Esophagus muscularis mucosa (tissue), 4 donors: ENCODE measurements at regions not wholly inside any gene's neighbourhood (a gene's known extent, or its start where the extent isn't known, plus 50 kb on each side); places are given as distances from the start of the nearest gene placed in this dataset.

Source experiments
- DNase-seq: peaks from one replicate; pipeline ENCODE4 v3.0.0-alpha.2; 2017; ENCODE audit errors: extremely low spot score
- H3K27ac ChIP-seq, 4 donors: fragments of 200-600 bp; sonication (generic); replicated peaks in 1 of 4; 1 replicate in 3 of 4; 2 replicates in 1 of 4; pipeline ENCODE4 v1.5.1; 2016 to 2019; ENCODE audit warnings: mild to moderate bottlenecking in 1 of 4
- H3K27me3 ChIP-seq, 4 donors: fragments of 200-600 bp; sonication (generic); one replicate each; pipeline versions ENCODE4 v1.5.1 to v1.6.0; 2016 to 2019
- H3K36me3 ChIP-seq, 4 donors: fragments of 200-600 bp; sonication (generic); one replicate each; pipeline ENCODE4 v1.5.1; 2016 to 2019
- H3K4me1 ChIP-seq, 4 donors: fragments of 200-600 bp; sonication (generic); one replicate each; pipeline ENCODE4 v1.5.1; 2016 to 2019
- H3K4me3 ChIP-seq, 4 donors: fragments of 200-600 bp; sonication (generic); 1 replicate in 2 of 4; 2 replicates in 2 of 4; pipeline ENCODE4 v1.5.1; 2016 to 2019; ENCODE audit warnings: mild to moderate bottlenecking in 4 of 4, moderate library complexity in 1 of 4
- H3K9me3 ChIP-seq, 4 donors: fragments of 200-600 bp; sonication (generic); 1 replicate in 3 of 4; 2 replicates in 1 of 4; pipeline ENCODE4 v1.5.1; 2016 to 2019
- EP300 ChIP-seq: sonication (generic); formaldehyde crosslinking; IDR thresholded peaks from one replicate; pipeline ENCODE4 v1.6.1; 2017; ENCODE audit warnings: antibody characterized with exemption
- POLR2A ChIP-seq: fragments of 450-650 bp; IDR thresholded peaks from one replicate; pipeline ENCODE4 v1.6.1; 2017; ENCODE audit warnings: antibody characterized with exemption, moderate library complexity, mild to moderate bottlenecking, low read depth
- POLR2AphosphoS5 ChIP-seq, 2 donors: sonication (generic); formaldehyde crosslinking; IDR thresholded peaks; one replicate each; pipeline ENCODE4 v1.6.1; 2017; ENCODE audit warnings: antibody characterized with exemption in 2 of 2
- WGBS: methylation state at CpG from one replicate; pipeline ENCODE4 v1.1.5; 2018; 5-methylcytosine and 5-hydroxymethylcytosine counted together
- intact Hi-C: fragments of 100-400 bp; cut with DNase I; formaldehyde crosslinking; loops from one replicate; pipeline ENCODE4 v1.15.1; 2023
- TF ChIP-seq, protein P1 (sequence below), 3 experiments: fragments of 200-600 bp in 2 of 3; fragments of 450-650 bp in 1 of 3; sonication (generic) in 2 of 3; IDR thresholded peaks; one replicate each; pipeline ENCODE4 v1.5.1; 2017 to 2019; ENCODE audit warnings: antibody characterized with exemption in 3 of 3, mild to moderate bottlenecking in 2 of 3, moderate library complexity in 1 of 3

DNA sequence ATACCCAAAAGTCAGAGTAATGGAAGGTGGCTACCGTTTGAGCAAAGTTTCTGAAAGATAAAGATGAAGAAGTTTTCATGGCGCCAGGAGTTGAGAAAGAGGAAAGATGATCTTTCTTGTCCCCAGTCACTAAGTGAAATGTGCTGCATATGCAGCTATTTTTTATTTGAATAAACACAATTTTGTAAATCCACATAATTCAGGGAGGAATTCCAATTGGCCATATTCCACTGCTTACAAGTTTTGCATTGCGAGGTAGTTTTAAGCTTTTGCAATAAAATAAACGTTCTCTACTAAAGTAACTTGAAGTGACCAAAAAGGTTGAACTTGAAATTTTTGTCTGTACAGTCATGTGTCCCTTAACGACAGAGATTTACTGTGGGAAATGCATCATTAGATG is 139.3 kb upstream of the VCX2 start:
- Histone ChIP-seq H3K4me3 (no peak overlapping the region), H3K36me3 (no peaks in the 10 kb centered on the region), H3K4me1 (no peaks in the 10 kb centered on the region), H3K9me3 (no peaks in the 10 kb centered on the region), H3K27ac (no peak overlapping the region), H3K27me3 (no peaks in the 10 kb centered on the region)
- DNase-seq, result no peak
- 79% methylated on average over 5 of the region's 5 CpGs for WGBS
- TF ChIP-seq, protein P1, sequence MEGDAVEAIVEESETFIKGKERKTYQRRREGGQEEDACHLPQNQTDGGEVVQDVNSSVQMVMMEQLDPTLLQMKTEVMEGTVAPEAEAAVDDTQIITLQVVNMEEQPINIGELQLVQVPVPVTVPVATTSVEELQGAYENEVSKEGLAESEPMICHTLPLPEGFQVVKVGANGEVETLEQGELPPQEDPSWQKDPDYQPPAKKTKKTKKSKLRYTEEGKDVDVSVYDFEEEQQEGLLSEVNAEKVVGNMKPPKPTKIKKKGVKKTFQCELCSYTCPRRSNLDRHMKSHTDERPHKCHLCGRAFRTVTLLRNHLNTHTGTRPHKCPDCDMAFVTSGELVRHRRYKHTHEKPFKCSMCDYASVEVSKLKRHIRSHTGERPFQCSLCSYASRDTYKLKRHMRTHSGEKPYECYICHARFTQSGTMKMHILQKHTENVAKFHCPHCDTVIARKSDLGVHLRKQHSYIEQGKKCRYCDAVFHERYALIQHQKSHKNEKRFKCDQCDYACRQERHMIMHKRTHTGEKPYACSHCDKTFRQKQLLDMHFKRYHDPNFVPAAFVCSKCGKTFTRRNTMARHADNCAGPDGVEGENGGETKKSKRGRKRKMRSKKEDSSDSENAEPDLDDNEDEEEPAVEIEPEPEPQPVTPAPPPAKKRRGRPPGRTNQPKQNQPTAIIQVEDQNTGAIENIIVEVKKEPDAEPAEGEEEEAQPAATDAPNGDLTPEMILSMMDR (IDR thresholded peaks at IDR 0.05), result no peak
- TF ChIP-seq POLR2AphosphoS5 (IDR thresholded peaks at IDR 0.05) (no peak), POLR2A (no peak), EP300 (no peak)
- intact Hi-C loops, result no loop called here

DNA sequence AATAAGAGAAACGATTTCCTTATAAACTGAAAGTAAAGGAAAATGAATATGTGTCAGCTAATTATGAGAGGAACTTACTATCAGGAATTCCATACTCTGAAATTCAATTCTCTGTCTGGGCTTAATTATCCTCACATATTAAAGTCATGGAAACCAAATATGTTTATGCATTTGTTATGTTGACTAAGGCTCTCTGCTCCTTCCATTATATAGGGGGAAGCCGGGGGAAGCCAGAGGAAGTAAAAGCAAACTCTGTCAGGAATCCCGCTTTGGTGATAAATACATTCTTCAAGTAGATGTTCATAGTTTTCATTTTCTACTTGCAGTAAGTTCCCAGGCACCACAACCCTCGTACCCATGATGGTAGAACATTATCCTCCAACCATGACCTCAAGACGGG is 142.8 kb upstream of the VCX2 start:
- DNase-seq, result no peak
- Histone ChIP-seq H3K4me1 (no peaks in the 10 kb centered on the region), H3K36me3 (no peaks in the 10 kb centered on the region), H3K27ac (no peak overlapping the region), H3K4me3 (no peak overlapping the region), H3K9me3 (no peaks in the 10 kb centered on the region), H3K27me3 (no peaks in the 10 kb centered on the region)
- intact Hi-C loops, result no loop called here
- 87% methylated on average over 5 of the region's 5 CpGs for WGBS
- TF ChIP-seq POLR2AphosphoS5 (IDR thresholded peaks at IDR 0.05), result no peak
- no peak for TF ChIP-seq POLR2A

- H3K9me3 ChIP-seq, result no peaks in the 10 kb centered on the region
- no peak for TF ChIP-seq POLR2AphosphoS5 (IDR thresholded peaks at IDR 0.05)
- TF ChIP-seq, protein P1 (IDR thresholded peaks at IDR 0.05), result no peak
- no peak for TF ChIP-seq POLR2A
- no peak for TF ChIP-seq EP300
- no peaks in the 10 kb centered on the region for H3K27me3 ChIP-seq
- H3K27ac ChIP-seq, result no peak overlapping the region
- no peak overlapping the region for H3K4me3 ChIP-seq
- 89% methylated on average over 4 of the region's 4 CpGs for WGBS
- H3K4me1 ChIP-seq, result no peaks in the 10 kb centered on the region
- intact Hi-C loops, result no loop called here
- DNase-seq, result no peak
- no peaks in the 10 kb centered on the region for H3K36me3 ChIP-seq
Measured at GRCh38 chrX:8314881-8315280, 143.8 kb upstream of the VCX2 start.

DNA sequence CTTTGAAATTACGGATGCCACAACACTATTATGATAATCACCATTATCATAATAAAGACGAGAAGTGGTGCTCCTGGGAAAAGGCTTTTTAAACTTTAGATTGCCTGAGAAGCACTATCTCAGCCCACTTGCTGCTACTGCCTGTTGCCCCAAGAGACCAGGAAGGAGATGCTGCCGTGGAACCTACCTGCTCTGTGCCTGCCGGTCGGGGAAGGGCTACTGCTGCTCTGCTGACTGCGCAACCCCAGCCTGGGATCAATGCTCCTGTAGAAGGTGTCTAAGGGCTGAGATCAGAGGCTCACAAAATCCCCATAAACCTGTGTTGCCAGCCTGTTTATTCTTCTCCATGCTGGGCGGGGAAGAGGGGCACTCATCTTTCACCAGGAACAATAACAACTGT is 145.3 kb upstream of the VCX3B start:
- TF ChIP-seq EP300 (no peak), POLR2AphosphoS5 (IDR thresholded peaks at IDR 0.05) (no peak), POLR2A (no peak)
- Histone ChIP-seq H3K9me3 (peaks cover 0 to 9% (median 0%) of the 10 kb centered on the region in 4 donors), H3K4me1 (no peaks in the 10 kb centered on the region), H3K27me3 (no peaks in the 10 kb centered on the region), H3K4me3 (no peak overlapping the region), H3K27ac (no peak overlapping the region), H3K36me3 (no peaks in the 10 kb centered on the region)
- 61% methylated on average over 6 of the region's 7 CpGs for WGBS
- intact Hi-C loops, result no loop called here
- no peak for DNase-seq

DNA sequence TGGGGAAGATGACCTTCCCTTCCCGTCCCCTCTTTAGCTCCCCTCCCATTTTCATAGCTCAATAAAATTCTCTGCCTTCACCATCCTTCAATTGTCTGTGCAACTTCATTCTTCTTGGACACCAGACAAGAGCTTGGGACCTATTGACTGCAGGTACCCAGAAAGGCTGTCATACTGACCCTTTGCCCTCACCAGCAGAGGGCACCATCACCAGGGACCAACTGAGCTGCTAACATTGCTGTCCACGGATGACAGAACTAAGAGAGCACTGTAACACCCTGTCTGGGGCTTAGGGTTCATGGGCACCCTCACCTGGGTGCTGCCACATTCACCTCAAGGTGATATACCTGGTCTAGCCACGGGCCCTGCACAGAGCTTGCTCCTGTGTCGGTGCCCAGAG is 141.3 kb upstream of the VCX3B start:
- Histone ChIP-seq H3K27ac (no peak overlapping the region), H3K27me3 (no peaks in the 10 kb centered on the region), H3K9me3 (peaks cover 0 to 9% (median 0%) of the 10 kb centered on the region in 4 donors), H3K36me3 (no peaks in the 10 kb centered on the region), H3K4me1 (no peaks in the 10 kb centered on the region), H3K4me3 (no peak overlapping the region)
- DNase-seq, result no peak
- WGBS, result 94% methylated on average over 1 of the region's 4 CpGs
- intact Hi-C loops, result no loop called here
- TF ChIP-seq POLR2AphosphoS5 (IDR thresholded peaks at IDR 0.05), result no peak
- TF ChIP-seq, protein P1 (IDR thresholded peaks at IDR 0.05), result no peak
- TF ChIP-seq POLR2A, result no peak
- TF ChIP-seq EP300, result no peak
